ENCODE measurements at regions not wholly inside any gene's neighbourhood (a gene's known extent, or its start where the extent isn't known, plus 50 kb on each side); places are given as distances from the start of the nearest gene placed in this dataset.

GRCh38 chr3:30204126-30204525, 402.3 kb upstream of the TGFBR2 start:
- Mint-ChIP-seq H3K27ac (no peak overlapping the region), H3K4me1 (peaks cover 4% of the 10 kb centered on the region), H3K36me3 (ENCODE audit: low read depth) (no peaks in the 10 kb centered on the region), H3K9me3 (no peaks in the 10 kb centered on the region), H3K27me3 (no peaks in the 10 kb centered on the region), H3K4me3 (no peak overlapping the region)
- DNase-seq: no peak
- ChIA-PET CTCF (no interaction called here), POLR2A (no interaction called here)

- Mint-ChIP-seq H3K27ac (no peak overlapping the region), H3K9me3 (no peaks in the 10 kb centered on the region), H3K4me3 (no peak overlapping the region), H3K27me3 (no peaks in the 10 kb centered on the region), H3K36me3 (ENCODE audit: low read depth) (no peaks in the 10 kb centered on the region), H3K4me1 (peaks cover 9% of the 10 kb centered on the region)
- ChIA-PET POLR2A (no interaction called here), CTCF (interaction anchor here (2.0 kb wide), 1 partner anchor 13 kb away, joined by 6 read pairs; no protein-coding TSS in a partner anchor)
- no peak for DNase-seq
Measured at GRCh38 chr3:30206051-30206450, 400.4 kb upstream of the TGFBR2 start.

- H3K27ac Mint-ChIP-seq: no peak overlapping the region
- peaks cover 24% of the 10 kb centered on the region for H3K4me1 Mint-ChIP-seq
- POLR2A ChIA-PET: no interaction called here
- H3K27me3 Mint-ChIP-seq: no peaks in the 10 kb centered on the region
- no peak overlapping the region for H3K4me3 Mint-ChIP-seq
- H3K9me3 Mint-ChIP-seq: peaks cover 14% of the 10 kb centered on the region
- H3K36me3 Mint-ChIP-seq (ENCODE audit: low read depth): peaks cover 12% of the 10 kb centered on the region
- CTCF ChIA-PET: no interaction called here
- no peak for DNase-seq
Measured at GRCh38 chr3:30221619-30222018, 384.8 kb upstream of the TGFBR2 start.

GRCh38 chr3:30222441-30222840, 384.0 kb upstream of the TGFBR2 start:
- H3K4me3 Mint-ChIP-seq: no peak overlapping the region
- POLR2A ChIA-PET: no interaction called here
- peaks cover 14% of the 10 kb centered on the region for H3K36me3 Mint-ChIP-seq (ENCODE audit: low read depth)
- CTCF ChIA-PET: no interaction called here
- H3K27ac Mint-ChIP-seq: no peak overlapping the region
- no peaks in the 10 kb centered on the region for H3K27me3 Mint-ChIP-seq
- no peak for DNase-seq
- H3K9me3 Mint-ChIP-seq: peaks cover 11% of the 10 kb centered on the region
- H3K4me1 Mint-ChIP-seq: peaks cover 28% of the 10 kb centered on the region

GRCh38 chr3:30225021-30225420, 381.4 kb upstream of the TGFBR2 start:
- Mint-ChIP-seq H3K4me1 (peaks cover 40% of the 10 kb centered on the region), H3K27ac (no peak overlapping the region), H3K27me3 (no peaks in the 10 kb centered on the region), H3K36me3 (ENCODE audit: low read depth) (peaks cover 18% of the 10 kb centered on the region), H3K9me3 (peaks cover 8% of the 10 kb centered on the region), H3K4me3 (no peak overlapping the region)
- ChIA-PET CTCF (interaction anchor here (1.7 kb wide), 1 partner anchor 26 kb away, joined by 8 read pairs; no protein-coding TSS in a partner anchor), POLR2A (no interaction called here)
- no peak for DNase-seq

GRCh38 chr3:30226601-30227151, 379.7 kb upstream of the TGFBR2 start:
- H3K27me3 Mint-ChIP-seq: no peaks in the 10 kb centered on the region
- CTCF ChIA-PET: interaction anchor here (1.7 kb wide), 1 partner anchor 28 kb away, joined by 8 read pairs; no protein-coding TSS in a partner anchor
- peaks cover 8% of the 10 kb centered on the region for H3K9me3 Mint-ChIP-seq
- H3K4me1 Mint-ChIP-seq: peaks cover 35% of the 10 kb centered on the region
- peaks cover 18% of the 10 kb centered on the region for H3K36me3 Mint-ChIP-seq (ENCODE audit: low read depth)
- POLR2A ChIA-PET: no interaction called here
- no peak overlapping the region for H3K27ac Mint-ChIP-seq
- no peak overlapping the region for H3K4me3 Mint-ChIP-seq
- DNase-seq: no peak

- POLR2A ChIA-PET: no interaction called here
- Mint-ChIP-seq H3K4me1 (peaks cover 28% of the 10 kb centered on the region), H3K27ac (peak overlapping the region; percentile 68), H3K9me3 (peaks cover 8% of the 10 kb centered on the region), H3K36me3 (ENCODE audit: low read depth) (peaks cover 18% of the 10 kb centered on the region), H3K27me3 (no peaks in the 10 kb centered on the region), H3K4me3 (no peak overlapping the region)
- CTCF ChIA-PET: no interaction called here
- DNase-seq: no peak
Measured at GRCh38 chr3:30227571-30228301, 378.7 kb upstream of the TGFBR2 start.

GRCh38 chr3:30228302-30228631, 378.1 kb upstream of the TGFBR2 start:
- ChIA-PET POLR2A (no interaction called here), CTCF (no interaction called here)

GRCh38 chr3:30231277-30232141, 374.9 kb upstream of the TGFBR2 start:
- Mint-ChIP-seq H3K27me3 (no peaks in the 10 kb centered on the region), H3K4me1 (peaks cover 19% of the 10 kb centered on the region), H3K36me3 (ENCODE audit: low read depth) (peaks cover 11% of the 10 kb centered on the region), H3K4me3 (no peak overlapping the region), H3K9me3 (no peaks in the 10 kb centered on the region), H3K27ac (no peak overlapping the region)
- POLR2A ChIA-PET: no interaction called here
- CTCF ChIA-PET: no interaction called here
- DNase-seq: no peak

More at GRCh38 chr3:30228302-30228631, 378.1 kb upstream of the TGFBR2 start:
- Mint-ChIP-seq H3K4me1 (peaks cover 25% of the 10 kb centered on the region), H3K27ac (peak overlapping the region; percentile 68), H3K4me3 (no peak overlapping the region), H3K27me3 (no peaks in the 10 kb centered on the region), H3K36me3 (ENCODE audit: low read depth) (peaks cover 16% of the 10 kb centered on the region), H3K9me3 (peaks cover 8% of the 10 kb centered on the region)
- DNase-seq: no peak

GRCh38 chr3:30232142-30232541, 374.3 kb upstream of the TGFBR2 start:
- CTCF ChIA-PET: no interaction called here
- no peak overlapping the region for H3K4me3 Mint-ChIP-seq
- H3K36me3 Mint-ChIP-seq (ENCODE audit: low read depth): peaks cover 11% of the 10 kb centered on the region
- POLR2A ChIA-PET: no interaction called here
- no peaks in the 10 kb centered on the region for H3K9me3 Mint-ChIP-seq
- H3K27ac Mint-ChIP-seq: no peak overlapping the region
- H3K27me3 Mint-ChIP-seq: no peaks in the 10 kb centered on the region
- H3K4me1 Mint-ChIP-seq: peaks cover 17% of the 10 kb centered on the region
- DNase-seq: no peak

GRCh38 chr3:30233913-30234646, 372.3 kb upstream of the TGFBR2 start:
- no peak for DNase-seq
- peaks cover 2% of the 10 kb centered on the region for H3K4me1 Mint-ChIP-seq
- ChIA-PET CTCF (interaction anchor here (1.2 kb wide), 1 partner anchor 460 kb away, joined by 3 read pairs; no protein-coding TSS in a partner anchor), POLR2A (no interaction called here)
- H3K27ac Mint-ChIP-seq: no peak overlapping the region
- no peaks in the 10 kb centered on the region for H3K27me3 Mint-ChIP-seq
- peaks cover 2% of the 10 kb centered on the region for H3K36me3 Mint-ChIP-seq (ENCODE audit: low read depth)
- no peaks in the 10 kb centered on the region for H3K9me3 Mint-ChIP-seq
- H3K4me3 Mint-ChIP-seq: no peak overlapping the region

GRCh38 chr3:30236011-30236410, 370.4 kb upstream of the TGFBR2 start:
- H3K27ac Mint-ChIP-seq: no peak overlapping the region
- H3K36me3 Mint-ChIP-seq (ENCODE audit: low read depth): no peaks in the 10 kb centered on the region
- DNase-seq: no peak
- peaks cover 2% of the 10 kb centered on the region for H3K4me1 Mint-ChIP-seq
- H3K4me3 Mint-ChIP-seq: no peak overlapping the region
- ChIA-PET CTCF (interaction anchor here (1.2 kb wide), 1 partner anchor 458 kb away, joined by 4 read pairs; no protein-coding TSS in a partner anchor), POLR2A (no interaction called here)
- no peaks in the 10 kb centered on the region for H3K9me3 Mint-ChIP-seq
- peaks cover 2% of the 10 kb centered on the region for H3K27me3 Mint-ChIP-seq

- Mint-ChIP-seq H3K4me3 (no peak overlapping the region), H3K27ac (no peak overlapping the region), H3K36me3 (ENCODE audit: low read depth) (no peaks in the 10 kb centered on the region), H3K4me1 (no peaks in the 10 kb centered on the region), H3K9me3 (no peaks in the 10 kb centered on the region), H3K27me3 (peaks cover 5% of the 10 kb centered on the region)
- DNase-seq: no peak
- CTCF ChIA-PET: no interaction called here
- POLR2A ChIA-PET: no interaction called here
Measured at GRCh38 chr3:30241721-30242120, 364.7 kb upstream of the TGFBR2 start.
